Liver (tissue), 8 donors: ENCODE measurements at regions not wholly inside any gene's neighbourhood (a gene's known extent, or its start where the extent isn't known, plus 50 kb on each side); places are given as distances from the start of the nearest gene placed in this dataset.

Source experiments
- DNase-seq: peaks from one replicate; pipeline ENCODE4 v3.0.0-alpha.2; 2017; ENCODE audit warnings: low spot score
- H3K27ac ChIP-seq, 2 donors: one replicate each; pipeline ENCODE4 v1.7.0; 2013; ENCODE audit warnings: inconsistent platforms in 2 of 2, low read length in 2 of 2, control low read depth in 1 of 2, low read depth in 1 of 2, mild to moderate bottlenecking in 1 of 2
- H3K27me3 ChIP-seq, 4 donors: one replicate each; pipeline versions ENCODE4 v1.6.1 to v1.7.0; 2013; ENCODE audit warnings: low read length in 3 of 4, inconsistent platforms in 1 of 4, mild to moderate bottlenecking in 1 of 4, moderate library complexity in 1 of 4; ENCODE audit not compliant: control insufficient read depth in 4 of 4, insufficient read depth in 4 of 4
- H3K36me3 ChIP-seq, 4 donors: one replicate each; pipeline versions ENCODE4 v1.6.1 to v1.7.0; 2013; ENCODE audit warnings: low read length in 3 of 4, mild to moderate bottlenecking in 3 of 4, low read depth in 1 of 4, moderate library complexity in 1 of 4; ENCODE audit not compliant: control insufficient read depth in 4 of 4, insufficient read depth in 3 of 4
- H3K4me1 ChIP-seq, 4 donors: one replicate each; pipeline versions ENCODE4 v1.6.1 to v1.7.0; 2013; ENCODE audit warnings: low read length in 3 of 4, mild to moderate bottlenecking in 3 of 4, moderate library complexity in 1 of 4; ENCODE audit not compliant: control insufficient read depth in 4 of 4, insufficient read depth in 4 of 4
- H3K4me3 ChIP-seq, 3 donors: one replicate each; pipeline versions ENCODE4 v1.6.1 to v1.7.0; 2013; ENCODE audit warnings: low read length in 3 of 3, control low read depth in 1 of 3, low read depth in 1 of 3, mild to moderate bottlenecking in 1 of 3
- H3K9ac ChIP-seq, 2 donors: one replicate each; pipeline ENCODE4 v1.7.0; 2013; ENCODE audit warnings: low read length in 2 of 2, mild to moderate bottlenecking in 2 of 2, moderate library complexity in 2 of 2, control low read depth in 1 of 2, low read depth in 1 of 2
- H3K9me3 ChIP-seq, 4 donors: one replicate each; pipeline versions ENCODE4 v1.6.1 to v1.7.0; 2013; ENCODE audit warnings: low read length in 3 of 4; ENCODE audit not compliant: control insufficient read depth in 4 of 4
- CTCF ChIP-seq: fragments of 150-350 bp; IDR thresholded peaks from 2 replicates; pipeline ENCODE4 v1.5.1; 2017; ENCODE audit warnings: improper control_type of control experiment, low read depth, low read length; ENCODE audit not compliant: missing input control
- EGR1 ChIP-seq, 2 donors: IDR thresholded peaks; 2 replicates each; pipeline ENCODE4 v1.6.1; 2016 to 2018; ENCODE audit warnings: antibody characterized with exemption in 2 of 2, low read depth in 2 of 2
- FOXA1 ChIP-seq: IDR thresholded peaks from 2 replicates; pipeline ENCODE4 v1.6.1; 2016; ENCODE audit warnings: antibody characterized with exemption
- FOXA2 ChIP-seq: IDR thresholded peaks from 2 replicates; pipeline ENCODE4 v1.6.1; 2016; ENCODE audit warnings: antibody characterized with exemption
- GABPA ChIP-seq, 2 donors: IDR thresholded peaks in 1 of 2; conservative IDR thresholded peaks in 1 of 2; 2 replicates each; pipeline ENCODE4 v1.6.1; 2016; ENCODE audit warnings: antibody characterized with exemption in 2 of 2, mild to moderate bottlenecking in 1 of 2, moderate library complexity in 1 of 2
- HNF4A ChIP-seq, 2 donors: conservative IDR thresholded peaks; 2 replicates each; pipeline ENCODE4 v1.6.1; 2016; ENCODE audit warnings: antibody characterized with exemption in 2 of 2, mild to moderate bottlenecking in 2 of 2
- HNF4G ChIP-seq: IDR thresholded peaks from 2 replicates; pipeline ENCODE4 v1.6.1; 2016; ENCODE audit warnings: antibody characterized with exemption
- JUND ChIP-seq, 2 donors: IDR thresholded peaks; 2 replicates each; pipeline ENCODE4 v1.6.1; 2016; ENCODE audit warnings: antibody characterized with exemption in 2 of 2
- NR2F2 ChIP-seq: IDR thresholded peaks from 2 replicates; pipeline ENCODE4 v1.6.1; 2016; ENCODE audit warnings: antibody characterized with exemption
- RAD21 ChIP-seq, 2 donors: IDR thresholded peaks; 2 replicates each; pipeline ENCODE4 v1.6.1; 2016; ENCODE audit warnings: antibody characterized with exemption in 2 of 2, mild to moderate bottlenecking in 2 of 2
- RXRA ChIP-seq, 2 donors: IDR thresholded peaks; 2 replicates each; pipeline ENCODE4 v1.6.1; 2017 to 2018; ENCODE audit warnings: antibody characterized with exemption in 2 of 2, mild to moderate bottlenecking in 1 of 2
- SP1 ChIP-seq: IDR thresholded peaks from 2 replicates; pipeline ENCODE4 v1.6.1; 2018; ENCODE audit warnings: antibody characterized with exemption, mild to moderate bottlenecking
- TAF1 ChIP-seq: conservative IDR thresholded peaks from 2 replicates; pipeline ENCODE4 v1.6.1; 2016; ENCODE audit warnings: antibody characterized with exemption, mild to moderate bottlenecking
- YY1 ChIP-seq: IDR thresholded peaks from 2 replicates; pipeline ENCODE4 v1.6.1; 2016; ENCODE audit warnings: antibody characterized with exemption, mild to moderate bottlenecking
- ZBTB33 ChIP-seq: IDR thresholded peaks from 2 replicates; pipeline ENCODE4 v1.6.1; 2016; ENCODE audit warnings: antibody characterized with exemption
- WGBS: extraction: QIAGEN DNeasy Blood & Tissue Kit; methylation state at CpG from one replicate; pipeline ENCODE4 v1.1.7; 2013; 5-methylcytosine and 5-hydroxymethylcytosine counted together
- TF ChIP-seq, protein P1 (sequence below): IDR thresholded peaks from 2 replicates; pipeline ENCODE4 v1.6.1; 2016; ENCODE audit warnings: antibody characterized with exemption
- TF ChIP-seq, protein P2 (sequence below): IDR thresholded peaks from 2 replicates; pipeline ENCODE4 v1.6.1; 2016; ENCODE audit warnings: antibody characterized with exemption
- TF ChIP-seq, protein P3 (sequence below): IDR thresholded peaks from 2 replicates; pipeline ENCODE4 v1.6.1; 2016; ENCODE audit warnings: antibody characterized with exemption, mild to moderate bottlenecking
- donor health status: healthy.
- donor health status: healthy.
- donor health status: healthy.
- donor health status: healthy.
- donor health status: healthy.

GRCh38 chr12:24071842-24072241 is 122.4 kb upstream of the SOX5 start:
- H3K27ac ChIP-seq, result peak overlapping the region in 1 of 2 donors; percentile 4
- no peaks in the 10 kb centered on the region for H3K36me3 ChIP-seq
- H3K4me1 ChIP-seq, result peaks cover 3 to 32% (median 18%) of the 10 kb centered on the region in 4 donors
- no peak overlapping the region for H3K9ac ChIP-seq
- TF ChIP-seq RAD21 (IDR thresholded peaks at IDR 0.05) (peak in 1 of 2 donors; percentile 13), RXRA (IDR thresholded peaks at IDR 0.05) (peak; percentile 20 to 53), HNF4A (conservative IDR thresholded peaks at IDR 0.05) (peak; percentile 86 to 88), SP1 (no peak)
- WGBS, result 36% methylated on average over 1 of the region's 1 CpG
- no peak overlapping the region for H3K4me3 ChIP-seq
- no peak for DNase-seq
- no peaks in the 10 kb centered on the region for H3K9me3 ChIP-seq
- no peaks in the 10 kb centered on the region for H3K27me3 ChIP-seq

- H3K9ac ChIP-seq, result peak overlapping the region in 1 of 2 donors; percentile 19
- DNase-seq, result no peak
- WGBS, result 43% methylated on average over 7 of the region's 7 CpGs
Measured at GRCh38 chr12:24069532-24070395, 120.3 kb upstream of the SOX5 start.

More at GRCh38 chr12:24069532-24070395, 120.3 kb upstream of the SOX5 start:
- Histone ChIP-seq H3K9me3 (no peaks in the 10 kb centered on the region), H3K27ac (peak overlapping the region; percentile 6 to 25), H3K4me3 (no peak overlapping the region), H3K27me3 (no peaks in the 10 kb centered on the region), H3K4me1 (peaks cover 3 to 20% (median 11%) of the 10 kb centered on the region in 4 donors), H3K36me3 (no peaks in the 10 kb centered on the region)
- TF ChIP-seq NR2F2 (no peak), FOXA1 (peak; percentile 50), RXRA (IDR thresholded peaks at IDR 0.05) (peak; percentile 29 to 32), YY1 (peak; percentile 41), FOXA2 (peak; percentile 82), TAF1 (no peak), SP1 (peak; percentile 46), ZBTB33 (no peak), CTCF (no peak), RAD21 (IDR thresholded peaks at IDR 0.05) (peak; percentile 18 to 40), JUND (IDR thresholded peaks at IDR 0.05) (peak in 1 of 2 donors; percentile 32), HNF4A (conservative IDR thresholded peaks at IDR 0.05) (peak; percentile 46 to 52), EGR1 (IDR thresholded peaks at IDR 0.05; ENCODE audit: low read depth in 2 of 2) (no peak), GABPA (IDR thresholded peaks at IDR 0.05 in 1 of 2, conservative IDR thresholded peaks at IDR 0.05 in 1 of 2) (no peak), HNF4G (no peak)
- TF ChIP-seq, protein P1, sequence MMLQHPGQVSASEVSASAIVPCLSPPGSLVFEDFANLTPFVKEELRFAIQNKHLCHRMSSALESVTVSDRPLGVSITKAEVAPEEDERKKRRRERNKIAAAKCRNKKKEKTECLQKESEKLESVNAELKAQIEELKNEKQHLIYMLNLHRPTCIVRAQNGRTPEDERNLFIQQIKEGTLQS, result no peak
- TF ChIP-seq, protein P2, sequence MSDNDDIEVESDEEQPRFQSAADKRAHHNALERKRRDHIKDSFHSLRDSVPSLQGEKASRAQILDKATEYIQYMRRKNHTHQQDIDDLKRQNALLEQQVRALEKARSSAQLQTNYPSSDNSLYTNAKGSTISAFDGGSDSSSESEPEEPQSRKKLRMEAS, result no peak
- TF ChIP-seq, protein P3, sequence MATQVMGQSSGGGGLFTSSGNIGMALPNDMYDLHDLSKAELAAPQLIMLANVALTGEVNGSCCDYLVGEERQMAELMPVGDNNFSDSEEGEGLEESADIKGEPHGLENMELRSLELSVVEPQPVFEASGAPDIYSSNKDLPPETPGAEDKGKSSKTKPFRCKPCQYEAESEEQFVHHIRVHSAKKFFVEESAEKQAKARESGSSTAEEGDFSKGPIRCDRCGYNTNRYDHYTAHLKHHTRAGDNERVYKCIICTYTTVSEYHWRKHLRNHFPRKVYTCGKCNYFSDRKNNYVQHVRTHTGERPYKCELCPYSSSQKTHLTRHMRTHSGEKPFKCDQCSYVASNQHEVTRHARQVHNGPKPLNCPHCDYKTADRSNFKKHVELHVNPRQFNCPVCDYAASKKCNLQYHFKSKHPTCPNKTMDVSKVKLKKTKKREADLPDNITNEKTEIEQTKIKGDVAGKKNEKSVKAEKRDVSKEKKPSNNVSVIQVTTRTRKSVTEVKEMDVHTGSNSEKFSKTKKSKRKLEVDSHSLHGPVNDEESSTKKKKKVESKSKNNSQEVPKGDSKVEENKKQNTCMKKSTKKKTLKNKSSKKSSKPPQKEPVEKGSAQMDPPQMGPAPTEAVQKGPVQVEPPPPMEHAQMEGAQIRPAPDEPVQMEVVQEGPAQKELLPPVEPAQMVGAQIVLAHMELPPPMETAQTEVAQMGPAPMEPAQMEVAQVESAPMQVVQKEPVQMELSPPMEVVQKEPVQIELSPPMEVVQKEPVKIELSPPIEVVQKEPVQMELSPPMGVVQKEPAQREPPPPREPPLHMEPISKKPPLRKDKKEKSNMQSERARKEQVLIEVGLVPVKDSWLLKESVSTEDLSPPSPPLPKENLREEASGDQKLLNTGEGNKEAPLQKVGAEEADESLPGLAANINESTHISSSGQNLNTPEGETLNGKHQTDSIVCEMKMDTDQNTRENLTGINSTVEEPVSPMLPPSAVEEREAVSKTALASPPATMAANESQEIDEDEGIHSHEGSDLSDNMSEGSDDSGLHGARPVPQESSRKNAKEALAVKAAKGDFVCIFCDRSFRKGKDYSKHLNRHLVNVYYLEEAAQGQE, result no peak
